ENCODE measurements at regions not wholly inside any gene's neighbourhood (a gene's known extent, or its start where the extent isn't known, plus 50 kb on each side); places are given as distances from the start of the nearest gene placed in this dataset.

- DNase-seq, result no peak
Measured at GRCh38 chr11:28504555-28505110, 396.4 kb downstream of the METTL15 start.

GRCh38 chr11:28495333-28495732 is 387.1 kb downstream of the METTL15 start:
- DNase-seq, result no peak

- no peak for DNase-seq
Measured at GRCh38 chr11:28491431-28491830, 383.2 kb downstream of the METTL15 start.

- DNase-seq, result no peak
Measured at GRCh38 chr11:28490773-28491382, 382.7 kb downstream of the METTL15 start.

- DNase-seq, result no peak
Measured at GRCh38 chr11:28488336-28488735, 380.1 kb downstream of the METTL15 start.

- no peak for DNase-seq
Measured at GRCh38 chr11:28483072-28483867, 375.1 kb downstream of the METTL15 start.

GRCh38 chr11:28482666-28483065 is 374.5 kb downstream of the METTL15 start:
- DNase-seq, result no peak

GRCh38 chr11:28481616-28482480 is 373.7 kb downstream of the METTL15 start:
- DNase-seq, result no peak

GRCh38 chr11:28480406-28480805 is 372.2 kb downstream of the METTL15 start:
- no peak for DNase-seq

GRCh38 chr11:28476864-28477263 is 368.7 kb downstream of the METTL15 start:
- DNase-seq, result no peak

- no peak for DNase-seq
Measured at GRCh38 chr11:28476049-28476448, 367.9 kb downstream of the METTL15 start.

- no peak for DNase-seq
Measured at GRCh38 chr11:28472904-28473303, 364.7 kb downstream of the METTL15 start.

GRCh38 chr11:28471537-28471936 is 363.3 kb downstream of the METTL15 start:
- DNase-seq, result no peak

GRCh38 chr11:28470180-28470579 is 362.0 kb downstream of the METTL15 start:
- no peak for DNase-seq

GRCh38 chr11:28466506-28466905 is 358.3 kb downstream of the METTL15 start:
- no peak for DNase-seq

GRCh38 chr11:28464252-28464867 is 356.2 kb downstream of the METTL15 start:
- DNase-seq, result no peak

- no peak for DNase-seq
Measured at GRCh38 chr11:28463826-28464225, 355.6 kb downstream of the METTL15 start.

- no peak for DNase-seq
Measured at GRCh38 chr11:28461846-28462245, 353.7 kb downstream of the METTL15 start.

- DNase-seq, result no peak
Measured at GRCh38 chr11:28461338-28461737, 353.1 kb downstream of the METTL15 start.

- DNase-seq, result no peak
Measured at GRCh38 chr11:28460348-28460747, 352.2 kb downstream of the METTL15 start.

GRCh38 chr11:28459912-28460311 is 351.7 kb downstream of the METTL15 start:
- no peak for DNase-seq

GRCh38 chr11:28457481-28458065 is 349.4 kb downstream of the METTL15 start:
- no peak for DNase-seq
